ENCODE measurements at regions not wholly inside any gene's neighbourhood (a gene's known extent, or its start where the extent isn't known, plus 50 kb on each side); places are given as distances from the start of the nearest gene placed in this dataset.

DNA sequence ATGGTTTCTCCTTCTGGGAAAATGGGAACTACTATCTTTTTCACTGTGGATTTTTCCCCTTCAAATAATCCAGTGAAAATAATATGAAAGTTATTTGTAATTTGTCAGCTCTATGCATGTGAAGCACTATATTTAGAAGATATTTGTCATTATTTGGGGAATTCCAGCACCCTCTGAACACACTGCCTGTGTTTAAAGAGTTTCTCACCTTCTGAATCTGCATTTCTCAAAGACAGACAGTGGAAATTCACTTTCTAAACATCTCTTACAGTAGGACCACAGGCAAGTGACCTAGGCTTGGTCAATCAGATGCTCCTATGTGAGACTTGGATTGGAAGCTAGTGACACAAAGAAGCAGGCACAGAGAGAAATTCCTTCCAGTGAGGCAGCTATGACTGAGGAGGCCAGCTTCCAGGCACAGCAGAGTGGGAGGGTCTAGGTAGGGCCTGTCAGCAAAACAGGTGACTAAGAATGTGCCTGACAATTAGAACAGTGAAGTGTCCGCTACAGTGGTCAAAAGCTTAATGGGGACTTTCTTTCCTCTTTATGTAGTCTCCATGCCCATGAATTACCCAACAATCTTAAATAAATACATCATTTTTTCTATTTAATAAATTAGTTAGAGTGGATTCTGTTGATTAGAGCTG lies 167.2 kb downstream of the HMHB1 start:
- TF ChIP-seq, protein P1, sequence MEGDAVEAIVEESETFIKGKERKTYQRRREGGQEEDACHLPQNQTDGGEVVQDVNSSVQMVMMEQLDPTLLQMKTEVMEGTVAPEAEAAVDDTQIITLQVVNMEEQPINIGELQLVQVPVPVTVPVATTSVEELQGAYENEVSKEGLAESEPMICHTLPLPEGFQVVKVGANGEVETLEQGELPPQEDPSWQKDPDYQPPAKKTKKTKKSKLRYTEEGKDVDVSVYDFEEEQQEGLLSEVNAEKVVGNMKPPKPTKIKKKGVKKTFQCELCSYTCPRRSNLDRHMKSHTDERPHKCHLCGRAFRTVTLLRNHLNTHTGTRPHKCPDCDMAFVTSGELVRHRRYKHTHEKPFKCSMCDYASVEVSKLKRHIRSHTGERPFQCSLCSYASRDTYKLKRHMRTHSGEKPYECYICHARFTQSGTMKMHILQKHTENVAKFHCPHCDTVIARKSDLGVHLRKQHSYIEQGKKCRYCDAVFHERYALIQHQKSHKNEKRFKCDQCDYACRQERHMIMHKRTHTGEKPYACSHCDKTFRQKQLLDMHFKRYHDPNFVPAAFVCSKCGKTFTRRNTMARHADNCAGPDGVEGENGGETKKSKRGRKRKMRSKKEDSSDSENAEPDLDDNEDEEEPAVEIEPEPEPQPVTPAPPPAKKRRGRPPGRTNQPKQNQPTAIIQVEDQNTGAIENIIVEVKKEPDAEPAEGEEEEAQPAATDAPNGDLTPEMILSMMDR (IDR thresholded peaks at IDR 0.05): no peak
- TF ChIP-seq POLR2A (IDR thresholded peaks at IDR 0.05): no peak
